ENCODE measurements at regions not wholly inside any gene's neighbourhood (a gene's known extent, or its start where the extent isn't known, plus 50 kb on each side); places are given as distances from the start of the nearest gene placed in this dataset.

- DNase-seq (ENCODE audit: low spot score) = no peak
- no peaks in the 10 kb centered on the region for H3F3A ChIP-seq (replicated peaks; ENCODE audit: low read depth)
- H3K36me3 Mint-ChIP-seq (ENCODE audit: low read depth) = no peaks in the 10 kb centered on the region; the same call in 2 of the 3 replicates
- no peak overlapping the region for H3K4me3 Mint-ChIP-seq
- no peaks in the 10 kb centered on the region for H3K36me3 ChIP-seq (ENCODE audit: insufficient read depth)
- no peak for ATAC-seq
- H3K27ac Mint-ChIP-seq = no peak overlapping the region
- peaks cover 8% of the 10 kb centered on the region for H3K27me3 Mint-ChIP-seq (ENCODE audit: insufficient read depth, low read depth, poor library complexity)
- no peak overlapping the region for H3K4me2 ChIP-seq
- TF ChIP-seq CREB1 (CRISPR knock-in tag; IDR thresholded peaks at IDR 0.05; ENCODE audit: low read depth) = no peak
- TF ChIP-seq ZNF462 (CRISPR knock-in tag; IDR thresholded peaks at IDR 0.05) = no peak
- TF ChIP-seq CTCF (conservative IDR thresholded peaks at IDR 0.05; ENCODE audit: low read depth in 2 of 2) = no peak
- TF ChIP-seq ETS1 (IDR thresholded peaks at IDR 0.05) = no peak
- no peak for TF ChIP-seq EZH2 (IDR thresholded peaks at IDR 0.05; ENCODE audit: low read depth, unreplicated experiment)
- no peak for TF ChIP-seq POLR2AphosphoS5 (IDR thresholded peaks at IDR 0.05; ENCODE audit: low read depth)
- TF ChIP-seq JUNB (IDR thresholded peaks at IDR 0.05; ENCODE audit: unreplicated experiment) = no peak
- TF ChIP-seq NANOG (IDR thresholded peaks at IDR 0.05; ENCODE audit: borderline replicate concordance) = no peak
- no peak for TF ChIP-seq STAT1 (IDR thresholded peaks at IDR 0.05; ENCODE audit: unreplicated experiment)
- TF ChIP-seq EZH2phosphoT487 (IDR thresholded peaks at IDR 0.05; ENCODE audit: unreplicated experiment) = no peak
- TF ChIP-seq ZNF114 (CRISPR knock-in tag; IDR thresholded peaks at IDR 0.05) = no peak
- TF ChIP-seq ZNF331 (CRISPR knock-in tag; IDR thresholded peaks at IDR 0.05; ENCODE audit: low read depth) = no peak
- TF ChIP-seq REST (IDR thresholded peaks at IDR 0.05; ENCODE audit: unreplicated experiment) = no peak
- H3K4me1 ChIP-seq (ENCODE audit: insufficient read depth) = peaks cover 24% of the 10 kb centered on the region
- H3K9me2 ChIP-seq (ENCODE audit: insufficient read depth) = 0 out of 2 replicates have a peak, but pooled peaks cover 6% of the 10 kb centered on the region
- H3K27ac ChIP-seq (ENCODE audit: low read depth) = no peak overlapping the region
- peaks cover 3% of the 10 kb centered on the region; the same call in 2 of the 3 replicates for H3K9me3 Mint-ChIP-seq
- no peak overlapping the region for H3K4me3 ChIP-seq
- H3K27me3 ChIP-seq (ENCODE audit: insufficient read depth) = no peaks in the 10 kb centered on the region
- H4K20me1 ChIP-seq (replicated peaks; ENCODE audit: insufficient read depth) = no peaks in the 10 kb centered on the region
- no peaks in the 10 kb centered on the region for H3K79me2 ChIP-seq (replicated peaks; ENCODE audit: insufficient read depth)
- peaks cover 27% of the 10 kb centered on the region for H3K4me1 Mint-ChIP-seq
- H2AFZ ChIP-seq = no peak overlapping the region
Observed at GRCh38 chr1:220369511-220369910, 97.3 kb upstream of the RAB3GAP2 start.

Data from GM23338 (cell line).